ENCODE measurements at regions not wholly inside any gene's neighbourhood (a gene's known extent, or its start where the extent isn't known, plus 50 kb on each side); places are given as distances from the start of the nearest gene placed in this dataset.

DNA sequence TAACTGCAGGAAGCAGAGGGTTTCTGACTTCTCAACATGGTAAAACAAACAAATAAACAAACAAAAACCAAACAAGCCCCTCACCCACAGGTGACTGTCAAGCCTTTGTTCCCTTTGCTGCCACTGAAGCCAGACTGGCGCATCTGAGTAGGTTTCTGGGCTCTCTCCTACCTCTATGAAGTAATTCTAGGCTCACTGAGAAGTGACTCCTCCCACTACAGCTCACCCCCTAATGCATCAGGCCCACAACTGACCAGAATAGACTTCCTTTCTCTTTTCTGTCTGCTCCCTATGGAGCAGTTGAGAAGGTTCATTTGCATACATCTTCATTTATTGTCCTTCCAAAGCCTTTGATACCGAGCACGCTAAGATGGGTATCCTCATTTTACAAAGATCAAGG, 77.0 kb upstream of the CCL2 start:
- H3K27ac ChIP-seq (ENCODE audit: insufficient read depth, low read depth, low read length): peak overlapping the region; percentile 67
- intact Hi-C loops (cut with micrococcal nuclease) (no loop called here), dilution Hi-C loops (cut with MboI; ENCODE audit: extremely low pct_ligation_motif_present, low sequenced_read_pairs) (no loop called here)

More for the DNA sequence above, 77.0 kb upstream of the CCL2 start:
- Histone ChIP-seq H2AFZ (ENCODE audit: low read depth, low read length) (no peak overlapping the region), H3K27me3 (ENCODE audit: control insufficient read depth in 2 of 2, insufficient read depth in 2 of 2, low read length in 2 of 2) (peaks cover 21 to 25% of the 10 kb centered on the region in 2 experiments), H3K4me2 (ENCODE audit: insufficient read depth, low read length) (peak overlapping the region; percentile 67), H4K20me1 (replicated peaks; ENCODE audit: control insufficient read depth, extremely low read depth, insufficient read depth, low read length) (no peaks in the 10 kb centered on the region), H3K9me1 (replicated peaks; ENCODE audit: control insufficient read depth, extremely low read depth, insufficient read depth, low read length) (no peaks in the 10 kb centered on the region), H3K9ac (replicated peaks; ENCODE audit: extremely low read depth, insufficient read depth, low read length) (peak overlapping the region; percentile 49), H3K4me1 (ENCODE audit: control insufficient read depth, extremely low read depth, insufficient read depth, low read length) (peaks cover 19% of the 10 kb centered on the region), H3K79me2 (ENCODE audit: control insufficient read depth, insufficient read depth, low read length) (no peaks in the 10 kb centered on the region), H3K36me3 (ENCODE audit: control insufficient read depth in 2 of 2, extremely low read depth in 1 of 2, insufficient read depth in 2 of 2, low read length in 2 of 2) (no peaks in the 10 kb centered on the region), H3K4me3 (replicated peaks in 1 of 3; ENCODE audit: insufficient read depth in 1 of 3, low read depth in 1 of 3, low read length in 3 of 3) (no peak overlapping the region), H3K9me3 (replicated peaks; ENCODE audit: control insufficient read depth, insufficient read depth, low read length) (no peaks in the 10 kb centered on the region)
- DNase-seq (ENCODE audit: low read depth, low spot score) (no peak), FAIRE-seq (no peak)
- TF ChIP-seq, protein P1, sequence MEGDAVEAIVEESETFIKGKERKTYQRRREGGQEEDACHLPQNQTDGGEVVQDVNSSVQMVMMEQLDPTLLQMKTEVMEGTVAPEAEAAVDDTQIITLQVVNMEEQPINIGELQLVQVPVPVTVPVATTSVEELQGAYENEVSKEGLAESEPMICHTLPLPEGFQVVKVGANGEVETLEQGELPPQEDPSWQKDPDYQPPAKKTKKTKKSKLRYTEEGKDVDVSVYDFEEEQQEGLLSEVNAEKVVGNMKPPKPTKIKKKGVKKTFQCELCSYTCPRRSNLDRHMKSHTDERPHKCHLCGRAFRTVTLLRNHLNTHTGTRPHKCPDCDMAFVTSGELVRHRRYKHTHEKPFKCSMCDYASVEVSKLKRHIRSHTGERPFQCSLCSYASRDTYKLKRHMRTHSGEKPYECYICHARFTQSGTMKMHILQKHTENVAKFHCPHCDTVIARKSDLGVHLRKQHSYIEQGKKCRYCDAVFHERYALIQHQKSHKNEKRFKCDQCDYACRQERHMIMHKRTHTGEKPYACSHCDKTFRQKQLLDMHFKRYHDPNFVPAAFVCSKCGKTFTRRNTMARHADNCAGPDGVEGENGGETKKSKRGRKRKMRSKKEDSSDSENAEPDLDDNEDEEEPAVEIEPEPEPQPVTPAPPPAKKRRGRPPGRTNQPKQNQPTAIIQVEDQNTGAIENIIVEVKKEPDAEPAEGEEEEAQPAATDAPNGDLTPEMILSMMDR (IDR thresholded peaks at IDR 0.05; ENCODE audit: extremely low read depth in 1 of 2, insufficient read depth in 1 of 2, low read depth in 1 of 2, low read length in 2 of 2): no peak
- TF ChIP-seq, protein P2, sequence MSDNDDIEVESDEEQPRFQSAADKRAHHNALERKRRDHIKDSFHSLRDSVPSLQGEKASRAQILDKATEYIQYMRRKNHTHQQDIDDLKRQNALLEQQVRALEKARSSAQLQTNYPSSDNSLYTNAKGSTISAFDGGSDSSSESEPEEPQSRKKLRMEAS (IDR thresholded peaks at IDR 0.05; ENCODE audit: insufficient read depth, insufficient read length): no peak
- TF ChIP-seq MYC (IDR thresholded peaks at IDR 0.05; ENCODE audit: low read depth, low read length) (no peak), JUN (IDR thresholded peaks at IDR 0.05; ENCODE audit: borderline replicate concordance, insufficient read depth, insufficient read length, low read depth) (no peak), POLR2A (IDR thresholded peaks at IDR 0.05; ENCODE audit: low read depth, low read length) (no peak), POLR2AphosphoS5 (IDR thresholded peaks at IDR 0.05; ENCODE audit: insufficient read depth, low read depth, low read length) (no peak)
- TSS peak; percentile 45 for BruUV-seq (replicated peaks)
- ChIA-PET CTCF (interaction anchor here (2.1 kb wide), 1 partner anchor 184 kb away, joined by 18 read pairs; no protein-coding TSS in a partner anchor), POLR2A (interaction anchor here (1.1 kb wide), 1 partner anchor 204 kb away, joined by 3 read pairs; no protein-coding TSS in a partner anchor)

All from endothelial cell of umbilical vein (primary cell).